Small intestine (tissue), 7 donors: ENCODE measurements at regions not wholly inside any gene's neighbourhood (a gene's known extent, or its start where the extent isn't known, plus 50 kb on each side); places are given as distances from the start of the nearest gene placed in this dataset.

Experiments
- DNase-seq, 2 donors: peaks; one replicate each; pipeline versions ENCODE4 v3.0.0 to v3.0.0-alpha.2; 2013
- FAIRE-seq: peaks from 2 replicates; lab custom pipeline; 2012; peaks lifted over from hg19 to GRCh38; lab: Jason Lieb, UNC
- H3K27ac ChIP-seq, 3 donors: one replicate each; pipeline ENCODE4 v1.5.1; 2013; ENCODE audit warnings: low read length in 2 of 3, mild to moderate bottlenecking in 2 of 3, control low read depth in 1 of 3, inconsistent platforms in 1 of 3, low read depth in 1 of 3, moderate library complexity in 1 of 3
- H3K27me3 ChIP-seq, 3 donors: one replicate each; pipeline ENCODE4 v1.6.1; 2013; ENCODE audit warnings: low read length in 3 of 3, inconsistent platforms in 1 of 3; ENCODE audit not compliant: control insufficient read depth in 3 of 3, insufficient read depth in 3 of 3
- H3K36me3 ChIP-seq, 3 donors: one replicate each; pipeline ENCODE4 v1.6.1; 2013; ENCODE audit warnings: low read length in 3 of 3, inconsistent platforms in 1 of 3, low read depth in 1 of 3, mild to moderate bottlenecking in 1 of 3, moderate library complexity in 1 of 3; ENCODE audit not compliant: control insufficient read depth in 3 of 3, insufficient read depth in 2 of 3
- H3K4me1 ChIP-seq, 3 donors: one replicate each; pipeline ENCODE4 v1.6.1; 2013; ENCODE audit warnings: low read length in 2 of 3, inconsistent platforms in 1 of 3, low read depth in 1 of 3, mild to moderate bottlenecking in 1 of 3, moderate library complexity in 1 of 3; ENCODE audit not compliant: control insufficient read depth in 3 of 3, insufficient read depth in 2 of 3
- H3K4me3 ChIP-seq, 3 donors: one replicate each; pipeline ENCODE4 v1.5.1; 2013; ENCODE audit warnings: low read length in 3 of 3, control low read depth in 1 of 3, inconsistent platforms in 1 of 3, low read depth in 1 of 3, mild to moderate bottlenecking in 1 of 3, moderate library complexity in 1 of 3
- H3K9me3 ChIP-seq, 2 donors: one replicate each; pipeline ENCODE4 v1.6.1; 2013; ENCODE audit warnings: low read depth in 1 of 2, low read length in 1 of 2; ENCODE audit not compliant: control insufficient read depth in 2 of 2, insufficient read depth in 1 of 2
- WGBS, 3 donors: extraction: QIAGEN DNeasy Blood & Tissue Kit; methylation state at CpG; one replicate each; pipeline ENCODE4 v1.1.7; 2013; 5-methylcytosine and 5-hydroxymethylcytosine counted together
- donor health status: healthy with polysubstance abuse.
- donor health status: control.
- donor health status: control.
- donor health status: Bipolar disorder and iron deficiency.
- donor health status: healthy.

GRCh38 chr5:152853361-152853760 is 448.3 kb upstream of the NMUR2 start:
- Histone ChIP-seq H3K4me1 (no peaks in the 10 kb centered on the region), H3K9me3 (no peaks in the 10 kb centered on the region), H3K4me3 (no peak overlapping the region), H3K27me3 (no peaks in the 10 kb centered on the region), H3K27ac (no peak overlapping the region), H3K36me3 (no peaks in the 10 kb centered on the region)
- FAIRE-seq (no peak), DNase-seq (no peak)
- 49 to 63% (median 51%) methylated on average over 2 of the region's 2 CpGs for WGBS, 3 donors

GRCh38 chr5:152855441-152855840 is 450.4 kb upstream of the NMUR2 start:
- Histone ChIP-seq H3K27me3 (no peaks in the 10 kb centered on the region), H3K9me3 (no peaks in the 10 kb centered on the region), H3K4me3 (no peak overlapping the region), H3K36me3 (no peaks in the 10 kb centered on the region), H3K27ac (no peak overlapping the region), H3K4me1 (no peaks in the 10 kb centered on the region)
- FAIRE-seq (no peak), DNase-seq (no peak)
- WGBS, 3 donors, result 27 to 54% (median 45%) methylated on average over 4 of the region's 4 CpGs

- no peaks in the 10 kb centered on the region for H3K27me3 ChIP-seq
- no peaks in the 10 kb centered on the region for H3K36me3 ChIP-seq
- no peaks in the 10 kb centered on the region for H3K4me1 ChIP-seq
- DNase-seq (no peak), FAIRE-seq (no peak)
- no peaks in the 10 kb centered on the region for H3K9me3 ChIP-seq
- no peak overlapping the region for H3K27ac ChIP-seq
- no peak overlapping the region for H3K4me3 ChIP-seq
- WGBS, 3 donors, result 52 to 75% (median 60%) methylated on average over 3 of the region's 3 CpGs
Observed at GRCh38 chr5:152861231-152861630, 456.2 kb upstream of the NMUR2 start.

GRCh38 chr5:152864447-152864846 is 459.4 kb upstream of the NMUR2 start:
- DNase-seq (no peak), FAIRE-seq (no peak)
- no peak overlapping the region for H3K4me3 ChIP-seq
- no peaks in the 10 kb centered on the region for H3K27me3 ChIP-seq
- H3K27ac ChIP-seq, result no peak overlapping the region
- no peaks in the 10 kb centered on the region for H3K4me1 ChIP-seq
- WGBS, 3 donors, result 54 to 63% (median 56%) methylated on average over 3 of the region's 3 CpGs
- H3K36me3 ChIP-seq, result no peaks in the 10 kb centered on the region
- no peaks in the 10 kb centered on the region for H3K9me3 ChIP-seq

GRCh38 chr5:152864991-152865390 is 459.9 kb upstream of the NMUR2 start:
- H3K27ac ChIP-seq, result no peak overlapping the region
- H3K4me3 ChIP-seq, result no peak overlapping the region
- DNase-seq, result no peak
- no peaks in the 10 kb centered on the region for H3K4me1 ChIP-seq
- FAIRE-seq, result no peak
- no peaks in the 10 kb centered on the region for H3K27me3 ChIP-seq
- H3K36me3 ChIP-seq, result no peaks in the 10 kb centered on the region
- no peaks in the 10 kb centered on the region for H3K9me3 ChIP-seq

- Histone ChIP-seq H3K4me1 (no peaks in the 10 kb centered on the region), H3K4me3 (no peak overlapping the region), H3K36me3 (no peaks in the 10 kb centered on the region), H3K27me3 (no peaks in the 10 kb centered on the region), H3K9me3 (peaks cover 0 to 4% of the 10 kb centered on the region in 2 donors), H3K27ac (no peak overlapping the region)
- WGBS, 3 donors, result 82 to 88% (median 86%) methylated on average over 4 of the region's 4 CpGs
- DNase-seq, result no peak
- no peak for FAIRE-seq
Observed at GRCh38 chr5:152869971-152870370, 464.9 kb upstream of the NMUR2 start.

- no peak for DNase-seq
- Histone ChIP-seq H3K4me3 (no peak overlapping the region), H3K4me1 (no peaks in the 10 kb centered on the region), H3K36me3 (no peaks in the 10 kb centered on the region), H3K27ac (no peak overlapping the region), H3K9me3 (peaks cover 0 to 4% of the 10 kb centered on the region in 2 donors), H3K27me3 (no peaks in the 10 kb centered on the region)
- FAIRE-seq, result no peak
- WGBS, 3 donors, result 33 to 49% (median 35%) methylated on average over 2 of the region's 2 CpGs
Observed at GRCh38 chr5:152882621-152883020, 477.5 kb upstream of the NMUR2 start.

- no peaks in the 10 kb centered on the region for H3K4me1 ChIP-seq
- peaks cover 0 to 2% of the 10 kb centered on the region in 2 donors for H3K9me3 ChIP-seq
- 53 to 69% (median 68%) methylated on average over 3 of the region's 3 CpGs for WGBS, 3 donors
- no peak overlapping the region for H3K27ac ChIP-seq
- H3K36me3 ChIP-seq, result no peaks in the 10 kb centered on the region
- no peaks in the 10 kb centered on the region for H3K27me3 ChIP-seq
- no peak for DNase-seq
- no peak overlapping the region for H3K4me3 ChIP-seq
- FAIRE-seq, result no peak
Observed at GRCh38 chr5:152883066-152883775, 478.1 kb upstream of the NMUR2 start.

- H3K9me3 ChIP-seq, result peaks cover 0 to 2% of the 10 kb centered on the region in 2 donors
- H3K4me1 ChIP-seq, result no peaks in the 10 kb centered on the region
- no peak overlapping the region for H3K27ac ChIP-seq
- no peaks in the 10 kb centered on the region for H3K27me3 ChIP-seq
- FAIRE-seq (no peak), DNase-seq (no peak)
- H3K4me3 ChIP-seq, result no peak overlapping the region
- H3K36me3 ChIP-seq, result no peaks in the 10 kb centered on the region
Observed at GRCh38 chr5:152884006-152884405, 478.9 kb upstream of the NMUR2 start.
